Pulmonary artery endothelial cell (primary cell): ENCODE measurements at regions not wholly inside any gene's neighbourhood (a gene's known extent, or its start where the extent isn't known, plus 50 kb on each side); places are given as distances from the start of the nearest gene placed in this dataset.
A peak's percentile ranks its signal among the peaks of the same experiment; 100 is the strongest.

Source experiments
- DNase-seq: peaks from one replicate; pipeline ENCODE4 v3.0.0-alpha.2; 2011; ENCODE audit warnings: low read depth, low spot score

DNA sequence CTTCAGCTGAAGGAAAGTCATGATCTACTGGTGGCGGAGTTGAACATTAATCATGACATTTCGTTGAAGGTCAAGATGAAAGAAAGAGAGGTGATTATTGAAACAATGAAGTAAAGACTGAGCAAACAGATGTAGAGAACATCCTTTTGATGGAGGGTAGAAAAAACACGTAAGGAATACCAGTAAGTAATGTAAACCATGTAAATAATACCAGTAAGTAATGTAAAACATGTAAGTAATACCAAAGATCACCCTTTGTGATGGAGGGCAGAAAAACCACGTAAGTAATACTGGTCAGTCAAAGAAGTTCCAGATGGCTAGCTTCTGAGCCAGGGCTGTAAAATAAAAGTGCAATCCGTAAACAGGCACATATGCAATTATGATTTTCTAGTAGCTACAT lies 1387.7 kb downstream of the SUCLG1 start:
- no peak for DNase-seq

DNA sequence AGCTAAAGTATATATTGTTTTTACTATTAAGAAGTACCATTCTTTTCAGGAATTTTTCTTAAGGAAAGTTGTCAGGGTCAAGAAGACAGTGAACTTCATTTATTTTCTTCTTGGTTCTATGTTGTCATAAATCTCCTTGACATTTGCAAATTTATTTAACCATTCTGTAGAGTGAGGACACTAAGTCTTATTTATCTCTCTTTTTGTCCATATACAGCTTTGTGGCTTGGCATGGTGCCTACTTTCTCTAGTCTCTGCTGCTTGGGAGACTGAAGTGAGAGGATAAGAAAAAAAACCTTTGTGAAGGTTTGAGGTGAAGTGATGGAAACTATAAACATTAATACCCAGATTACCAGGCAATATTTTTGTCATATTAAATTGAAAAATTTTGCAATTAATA lies 1389.4 kb downstream of the SUCLG1 start:
- no peak for DNase-seq

DNA sequence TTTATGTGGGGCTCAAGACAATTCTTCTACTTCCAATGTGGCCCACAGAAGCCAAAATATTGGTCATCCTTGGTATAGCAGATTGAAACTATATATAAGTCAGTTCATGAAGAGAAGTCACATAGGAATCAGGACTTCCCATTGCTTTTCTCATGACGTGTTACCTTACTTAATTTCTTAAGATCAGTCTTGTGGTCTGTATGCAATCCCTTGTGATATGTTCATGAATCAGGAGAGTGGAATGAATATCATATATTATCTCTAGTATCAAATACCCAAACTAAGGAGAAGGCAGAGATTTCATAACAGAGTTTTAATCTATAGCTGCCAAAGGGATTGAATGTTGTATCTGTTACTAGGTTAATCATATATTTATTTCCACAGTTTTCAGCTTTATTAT lies 1390.4 kb downstream of the SUCLG1 start:
- no peak for DNase-seq

DNA sequence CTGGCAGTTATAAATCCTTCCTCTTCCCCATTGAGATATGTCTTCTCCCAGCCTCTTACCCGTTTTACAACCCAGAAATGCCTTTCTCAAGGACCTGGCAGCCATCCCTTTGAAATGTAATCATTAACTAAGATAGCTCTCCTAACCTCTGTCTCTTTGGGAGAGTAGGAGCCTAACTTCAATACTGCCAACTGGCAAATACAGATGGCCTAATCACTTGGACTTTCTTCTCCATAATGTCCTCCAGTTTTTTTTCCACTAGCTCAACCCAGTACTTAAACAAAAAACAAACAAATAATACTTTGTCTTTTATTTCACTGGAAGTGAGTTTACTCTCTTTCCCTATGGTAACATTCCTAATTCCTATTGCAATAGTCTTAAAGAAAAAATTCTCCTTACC lies 1391.1 kb downstream of the SUCLG1 start:
- DNase-seq, result no peak

DNA sequence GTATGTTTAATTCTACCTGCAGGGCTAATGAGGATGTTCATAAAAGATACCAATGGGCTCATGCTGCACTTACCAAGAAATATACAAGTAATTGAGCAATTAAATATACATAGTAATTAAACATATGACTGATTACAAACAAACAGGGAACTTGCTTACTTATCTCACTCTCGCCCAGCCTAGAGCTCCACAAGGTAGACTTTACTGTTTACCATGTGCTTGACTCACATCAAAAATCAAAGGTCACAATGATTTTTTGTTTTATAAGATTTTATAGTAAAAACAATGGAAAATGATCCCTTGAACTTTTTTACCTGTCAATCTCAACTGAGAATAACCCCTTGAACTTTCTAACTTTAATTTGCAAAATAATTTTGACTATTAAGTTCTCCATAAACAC lies 1395.1 kb downstream of the SUCLG1 start:
- no peak for DNase-seq

DNA sequence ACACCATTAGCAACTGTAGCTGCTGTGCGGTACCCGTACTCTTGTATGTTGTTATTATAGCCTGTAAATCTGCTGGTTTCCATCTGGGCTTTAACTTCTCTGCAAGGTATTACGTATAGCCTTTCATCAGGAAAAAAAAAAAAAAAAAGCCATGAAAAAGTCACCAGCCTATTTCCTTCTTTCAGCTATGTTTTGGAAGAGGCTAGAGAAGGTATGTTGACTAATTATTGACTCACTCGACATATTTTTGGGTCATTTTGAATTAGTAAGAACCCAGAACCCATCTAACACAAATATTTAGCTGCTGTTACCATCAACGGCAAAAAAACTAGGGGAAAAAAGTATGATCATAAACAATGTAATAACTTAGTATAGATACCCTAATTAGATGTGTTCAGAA lies 1395.6 kb downstream of the SUCLG1 start:
- DNase-seq, result no peak

DNA sequence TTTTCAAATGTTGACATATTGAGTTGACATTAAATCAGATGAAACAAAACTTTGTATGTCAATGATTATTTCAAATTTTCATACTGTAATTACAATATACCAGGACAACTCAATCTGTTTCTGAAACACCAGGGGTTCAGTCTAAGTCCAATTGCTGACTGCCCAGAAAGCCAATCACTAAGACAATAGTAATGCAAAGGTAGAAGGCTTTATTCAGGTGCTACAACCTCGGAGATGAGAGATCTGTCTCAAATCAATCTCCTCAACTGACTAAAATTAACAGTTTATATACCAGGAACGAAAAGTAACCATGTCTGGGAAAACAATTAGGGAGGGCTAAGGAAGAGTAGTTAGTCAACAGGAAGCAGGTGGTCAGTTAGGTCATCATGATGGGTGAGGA lies 1400.4 kb downstream of the SUCLG1 start:
- DNase-seq, result no peak

DNA sequence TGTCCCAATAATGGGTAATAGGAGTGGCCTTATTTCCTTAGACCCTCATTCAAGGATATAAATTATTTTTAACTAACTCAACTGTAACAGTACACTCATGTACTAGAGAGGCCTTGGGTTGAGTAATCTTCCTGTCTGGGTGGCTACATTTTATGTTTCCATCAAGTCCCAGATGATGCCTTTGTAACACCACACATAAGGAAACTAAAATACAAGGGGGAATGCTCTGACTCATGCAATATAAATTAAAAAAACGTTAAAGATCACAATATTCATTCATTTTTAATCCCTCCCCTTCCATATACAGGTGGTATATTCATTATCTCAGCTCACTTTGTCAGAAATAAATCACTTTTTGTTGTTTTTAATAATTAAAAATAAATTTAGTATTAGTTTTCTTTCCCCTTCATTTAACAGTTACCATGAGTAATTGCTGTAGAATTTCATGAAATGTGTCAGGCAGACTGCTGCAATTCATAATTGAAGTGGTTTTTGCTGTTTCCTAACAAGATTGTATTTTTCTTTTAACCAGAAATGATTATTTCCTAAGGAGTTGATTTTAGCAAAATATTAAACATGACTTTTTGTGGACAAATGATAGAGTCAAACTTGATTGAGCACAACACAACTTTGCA lies 1403.6 kb downstream of the SUCLG1 start:
- peak; percentile 78 for DNase-seq

DNA sequence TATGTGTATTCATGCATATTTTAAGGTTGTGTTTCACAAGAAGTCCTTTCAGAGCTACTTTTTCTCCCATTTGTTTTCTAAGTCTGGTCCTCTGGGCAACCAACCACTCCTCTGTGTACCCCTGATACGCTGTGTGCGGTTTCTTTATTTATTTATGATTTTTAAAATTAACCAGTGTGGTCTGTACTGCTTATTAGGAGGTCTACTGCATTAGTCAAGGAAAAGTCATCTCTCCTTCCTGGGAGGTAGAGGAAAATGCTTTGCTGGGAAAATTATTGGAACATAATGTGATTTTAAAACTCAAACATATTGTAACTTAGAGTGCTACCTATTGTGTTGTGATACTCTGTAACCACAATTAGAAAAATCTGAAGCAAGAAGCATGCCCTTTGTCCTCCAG lies 1404.3 kb downstream of the SUCLG1 start:
- DNase-seq, result no peak

DNA sequence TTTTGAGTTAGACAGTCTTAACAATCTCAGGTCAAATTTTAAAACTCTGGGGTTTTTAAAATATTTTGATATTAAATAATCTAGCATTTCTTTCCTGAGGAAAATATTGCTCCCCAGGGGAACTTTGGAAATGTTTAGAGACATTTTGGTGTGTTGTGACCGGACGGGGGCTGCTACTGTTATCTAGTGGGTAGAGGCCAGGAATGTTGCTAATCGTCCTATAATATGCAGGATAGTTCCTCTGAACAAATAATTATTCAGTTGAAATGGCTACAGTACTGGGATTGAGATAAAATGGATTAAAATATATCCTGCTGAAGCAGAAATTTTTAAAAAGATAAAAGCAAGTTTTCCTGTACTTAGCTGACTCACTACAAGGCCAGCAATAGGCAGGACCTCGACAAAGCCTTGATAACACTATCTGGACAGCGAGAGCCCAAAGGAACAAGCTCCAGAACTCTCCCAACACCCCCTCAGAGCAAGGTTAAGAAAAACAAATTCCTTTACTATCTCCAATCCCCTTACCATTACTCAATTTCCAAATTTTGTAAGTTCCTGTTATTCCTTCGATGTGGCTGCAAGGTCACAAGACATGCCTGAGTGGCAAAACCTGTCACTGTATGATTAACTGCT lies 1407.4 kb downstream of the SUCLG1 start:
- peak; percentile 27 for DNase-seq

DNA sequence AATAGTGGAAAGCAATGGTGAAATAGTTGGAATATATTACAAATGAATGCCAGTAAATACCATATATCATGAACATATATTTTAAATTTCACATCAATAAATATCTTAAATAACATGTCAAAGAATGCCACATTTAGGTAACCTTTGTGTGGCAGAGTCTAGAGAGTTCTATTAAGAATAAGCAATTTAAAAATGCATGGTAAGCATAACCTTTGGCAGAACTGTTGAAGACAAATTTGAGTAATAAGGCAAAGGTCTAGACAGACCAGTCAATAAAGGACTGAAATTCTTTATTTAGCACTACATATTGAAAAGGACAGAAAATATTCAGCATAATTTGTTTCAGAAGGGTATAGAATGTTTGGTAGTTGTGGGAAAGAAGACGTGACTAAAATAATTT lies 1417.0 kb downstream of the SUCLG1 start:
- DNase-seq, result no peak

DNA sequence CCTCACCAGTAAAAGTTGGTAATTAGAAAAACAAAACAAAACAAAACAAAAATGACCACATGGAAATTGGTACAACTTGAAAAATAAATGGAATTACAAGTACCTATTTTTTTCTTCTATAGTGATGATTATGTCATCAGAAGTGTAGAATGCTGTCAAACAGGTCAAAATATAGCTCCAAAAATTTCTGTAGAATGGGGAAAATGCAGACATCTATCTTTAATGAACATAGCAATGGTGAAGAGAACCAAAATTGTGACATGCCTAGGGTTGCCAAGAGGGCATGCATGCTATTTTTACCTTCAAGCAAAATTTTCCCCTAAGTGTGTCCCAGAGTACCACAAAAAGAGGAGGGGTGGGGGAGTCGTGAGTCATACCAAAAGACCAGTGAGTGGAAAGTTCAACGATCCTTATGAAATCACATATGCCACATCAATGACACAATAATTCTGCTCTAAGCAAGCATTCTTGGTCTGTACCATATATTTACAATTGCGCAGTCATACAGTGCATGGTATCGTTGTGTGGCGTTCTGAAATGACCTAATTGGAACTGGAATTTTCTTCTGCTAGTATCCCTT lies 1436.4 kb downstream of the SUCLG1 start:
- no peak for DNase-seq

DNA sequence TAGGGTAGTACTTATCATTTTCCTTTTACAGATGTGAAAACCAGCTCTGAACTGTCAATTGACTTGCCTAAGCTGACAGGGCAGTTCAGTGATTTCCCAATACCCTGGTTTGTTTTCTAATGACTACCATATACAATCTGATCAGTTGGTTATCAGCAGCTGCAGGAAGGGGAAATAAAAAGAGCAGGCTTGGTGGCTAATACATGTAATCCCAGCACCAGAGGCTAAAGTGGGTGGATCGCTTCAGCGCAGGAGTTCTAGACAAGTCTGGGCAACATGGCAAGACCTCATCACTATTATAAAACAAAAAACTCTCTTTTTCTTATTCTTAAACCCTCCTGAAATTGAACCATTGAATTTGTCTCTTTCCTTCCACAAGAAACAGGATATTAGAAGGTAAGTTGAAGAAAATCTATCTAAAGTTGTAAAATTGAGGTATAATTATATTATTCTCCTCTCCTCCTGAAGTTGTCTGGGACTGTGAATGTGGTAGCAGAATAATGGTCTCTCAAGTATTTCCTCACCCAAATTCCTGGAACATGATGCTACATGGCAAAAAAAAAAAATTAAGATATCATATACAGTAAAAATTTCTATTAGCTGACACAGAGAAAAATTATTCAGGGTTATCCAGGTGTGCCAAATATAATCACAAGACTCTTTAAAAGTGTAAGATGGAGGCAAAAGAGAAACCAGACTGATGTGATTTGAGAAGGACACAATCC lies 1441.6 kb downstream of the SUCLG1 start:
- DNase-seq, result no peak

DNA sequence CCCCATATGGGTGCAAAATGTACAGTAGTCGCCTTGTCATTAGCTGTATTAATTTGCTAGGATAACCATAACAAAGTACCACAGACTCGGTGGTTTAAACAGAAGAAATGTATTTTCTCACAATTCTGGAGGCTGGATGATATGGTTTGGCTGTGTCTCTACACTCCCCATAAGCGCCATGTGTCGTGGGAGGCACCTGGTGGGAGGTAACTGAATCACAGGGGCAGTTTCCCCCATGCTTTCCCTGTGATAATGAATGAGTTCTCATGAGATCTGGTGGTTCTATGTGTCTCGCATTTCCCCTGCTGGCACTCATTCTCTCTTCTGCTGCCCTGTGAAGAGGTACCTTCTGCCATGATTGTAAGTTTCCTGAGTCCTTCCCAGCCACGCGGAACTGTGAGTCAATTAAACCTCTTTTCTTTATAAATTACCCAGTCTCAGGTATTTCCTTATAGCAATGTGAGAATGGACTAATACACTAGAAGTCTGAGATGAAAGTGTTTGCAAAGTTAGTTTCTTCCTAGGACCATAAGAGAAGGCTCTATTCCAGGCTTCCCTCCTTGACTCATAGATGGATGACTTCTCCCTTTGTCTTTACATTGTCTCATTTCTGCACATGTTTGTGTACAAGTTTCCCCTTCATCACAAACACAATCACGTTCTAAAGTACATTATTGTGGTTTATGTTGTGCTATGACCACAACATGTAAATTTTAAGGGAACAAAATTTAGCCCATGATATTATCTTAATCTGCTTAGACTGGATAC lies 1442.6 kb downstream of the SUCLG1 start:
- DNase-seq, result no peak

DNA sequence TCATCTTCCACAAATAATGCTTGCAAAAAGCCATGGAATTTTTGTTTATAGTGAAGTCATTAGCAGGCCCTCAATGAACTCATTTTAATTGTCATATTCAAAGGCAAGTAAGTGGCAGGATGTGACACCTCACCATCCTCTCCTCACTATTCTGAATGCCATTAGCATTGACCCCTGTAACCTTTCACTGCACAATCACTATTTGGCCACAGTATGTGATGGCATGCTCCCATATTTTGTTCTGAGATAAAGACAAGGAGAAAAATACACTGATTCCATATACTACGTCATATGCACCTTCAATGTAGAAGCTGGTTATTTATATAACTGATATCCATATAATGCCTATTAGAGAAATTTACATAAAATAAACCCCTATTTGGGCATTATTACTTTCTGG lies 1443.2 kb downstream of the SUCLG1 start:
- DNase-seq, result no peak

DNA sequence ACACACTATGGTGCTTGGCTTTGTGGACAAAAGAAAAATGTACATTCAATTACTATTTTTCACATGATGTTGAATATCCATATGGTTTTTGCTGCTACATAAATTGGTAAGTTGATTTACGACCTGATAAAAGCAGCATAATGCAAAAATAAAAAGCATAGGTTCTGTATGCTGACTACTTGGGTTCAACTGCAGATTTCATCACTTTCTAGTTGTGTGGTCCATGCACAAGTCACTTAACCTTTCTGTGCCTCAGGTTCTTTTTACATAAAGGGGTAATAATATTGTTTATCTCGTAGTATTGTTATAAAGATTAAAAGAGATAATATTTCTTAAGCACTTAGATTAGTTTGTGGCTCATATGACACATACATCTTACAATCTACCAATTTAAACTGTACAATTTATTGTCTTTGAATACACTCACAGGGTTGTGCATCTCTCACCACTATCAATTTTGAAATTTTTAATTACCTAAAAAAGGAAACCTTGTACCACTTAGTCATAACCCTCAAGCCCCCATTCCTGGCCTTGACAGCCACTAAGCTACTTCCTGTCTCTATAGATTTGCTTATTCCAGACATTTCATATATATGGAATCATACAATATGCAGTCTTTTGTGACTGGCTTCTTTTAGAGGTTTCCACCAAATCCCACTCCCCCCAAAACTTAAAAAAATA lies 1443.9 kb downstream of the SUCLG1 start:
- no peak for DNase-seq

DNA sequence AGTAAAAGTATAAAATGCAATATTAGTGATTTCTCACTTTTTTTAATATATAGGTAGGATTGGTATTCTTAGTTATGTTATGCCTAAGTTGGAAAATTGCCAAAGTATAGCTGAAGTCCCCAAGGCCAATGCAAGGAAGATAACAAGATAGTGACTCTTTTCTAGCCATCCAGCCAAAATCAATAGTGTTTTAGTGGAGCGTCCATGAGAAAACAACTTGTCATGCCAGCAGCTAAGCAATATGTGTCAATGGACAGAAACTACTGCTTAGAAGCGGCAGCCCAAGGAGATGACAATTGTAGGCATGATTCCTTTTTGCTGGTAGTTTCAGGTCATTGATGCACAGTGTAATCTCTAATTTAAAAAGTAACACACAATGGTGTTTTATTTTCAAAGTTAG lies 1444.6 kb downstream of the SUCLG1 start:
- DNase-seq, result no peak

DNA sequence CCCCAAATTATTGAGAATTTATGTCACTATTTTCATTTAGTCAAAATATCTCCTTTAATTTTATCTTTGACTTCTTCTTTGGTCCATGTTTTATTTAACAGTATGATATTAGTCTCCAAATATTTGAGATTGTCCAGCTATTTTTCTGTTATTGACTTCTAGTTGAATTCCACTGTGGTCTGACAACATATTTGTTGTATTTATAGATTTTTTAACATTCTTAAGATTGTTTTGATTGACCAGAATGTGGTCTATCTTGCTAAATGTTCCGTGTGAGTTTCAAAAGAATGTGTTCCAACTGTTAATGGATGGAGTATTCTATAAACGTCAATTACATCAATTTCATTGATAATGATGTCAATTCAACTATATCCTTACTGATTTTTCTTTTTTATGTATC lies 1452.1 kb downstream of the SUCLG1 start:
- DNase-seq, result no peak

DNA sequence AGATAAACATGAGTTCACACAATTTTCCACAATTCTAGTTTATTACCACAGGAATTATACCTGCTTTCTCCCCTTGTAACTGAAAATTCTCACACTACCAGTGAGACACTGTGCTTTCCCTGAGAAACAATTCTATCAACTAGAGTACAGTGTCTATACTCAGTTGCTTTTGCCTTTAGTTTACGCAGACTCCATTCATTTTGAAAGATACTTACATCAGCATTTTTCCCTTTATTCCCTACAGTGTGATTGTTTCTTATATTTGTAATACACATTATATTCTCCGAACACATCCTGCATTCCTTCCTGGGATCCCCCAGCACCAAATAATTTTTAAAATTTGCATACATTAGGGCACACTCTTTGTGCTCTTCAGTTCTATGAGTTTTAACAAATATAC lies 1455.5 kb downstream of the SUCLG1 start:
- no peak for DNase-seq

DNA sequence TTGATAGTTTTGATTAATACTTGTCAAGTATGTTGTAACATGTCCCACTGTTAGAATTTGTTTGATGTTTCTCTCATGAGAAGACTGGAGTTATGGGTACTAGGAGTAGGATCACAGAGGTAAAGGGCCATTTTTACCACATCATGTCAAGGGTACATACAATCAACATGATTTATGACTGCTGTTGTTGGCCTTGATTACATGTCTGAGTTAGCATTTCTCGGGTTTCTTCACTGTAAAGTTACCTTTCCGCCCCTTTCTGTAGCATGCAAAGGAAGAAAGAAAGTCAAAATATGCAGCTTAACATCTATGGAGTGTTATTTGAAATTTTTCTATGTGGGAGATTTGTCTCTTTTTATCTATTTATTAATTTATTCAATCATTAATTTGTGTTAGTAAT lies 1456.4 kb downstream of the SUCLG1 start:
- DNase-seq, result no peak

DNA sequence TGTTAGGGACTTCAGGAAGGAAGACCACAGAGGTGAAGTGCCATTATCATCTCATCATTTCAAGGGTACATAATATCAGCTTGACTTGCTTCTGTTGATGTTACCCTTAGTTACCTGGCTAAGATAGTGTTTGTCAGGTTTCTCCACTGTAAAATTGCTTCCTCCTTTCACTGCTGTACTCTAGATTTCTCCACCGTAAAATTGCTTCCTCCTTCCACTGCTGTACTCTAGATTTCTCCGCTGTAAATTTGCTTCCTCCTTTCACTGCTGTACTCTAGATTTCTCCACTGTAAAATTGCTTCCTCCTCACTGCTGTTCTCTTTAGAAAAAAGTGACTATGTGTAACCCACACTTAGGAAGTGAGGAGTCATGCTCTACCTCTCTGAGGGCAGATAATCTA lies 1460.3 kb downstream of the SUCLG1 start:
- no peak for DNase-seq
